ENCODE measurements at regions not wholly inside any gene's neighbourhood (a gene's known extent, or its start where the extent isn't known, plus 50 kb on each side); places are given as distances from the start of the nearest gene placed in this dataset.

DNA sequence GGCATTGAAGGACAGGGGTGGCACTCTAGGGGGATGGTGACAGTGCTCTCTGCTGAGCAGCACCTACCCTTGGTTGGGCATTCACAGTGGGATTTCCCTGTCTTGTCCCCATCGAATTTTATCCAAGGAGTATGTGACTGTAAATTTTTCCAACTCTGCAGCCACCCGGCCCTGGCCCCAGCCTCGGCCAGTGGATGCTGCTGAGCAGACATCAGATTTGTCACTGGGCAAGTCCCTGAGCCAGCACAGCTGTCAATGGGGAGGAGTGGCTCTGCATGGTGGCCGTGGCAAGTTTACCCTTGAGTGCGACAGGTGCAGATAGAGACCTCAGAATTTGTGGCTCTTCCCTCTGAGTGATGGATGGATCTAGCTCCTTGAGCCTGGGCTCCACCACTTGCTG, 240.2 kb upstream of the CSF3R start:
- FAIRE-seq (no peak), DNase-seq (ENCODE audit: low spot score in 2 of 2) (no peak)

DNA sequence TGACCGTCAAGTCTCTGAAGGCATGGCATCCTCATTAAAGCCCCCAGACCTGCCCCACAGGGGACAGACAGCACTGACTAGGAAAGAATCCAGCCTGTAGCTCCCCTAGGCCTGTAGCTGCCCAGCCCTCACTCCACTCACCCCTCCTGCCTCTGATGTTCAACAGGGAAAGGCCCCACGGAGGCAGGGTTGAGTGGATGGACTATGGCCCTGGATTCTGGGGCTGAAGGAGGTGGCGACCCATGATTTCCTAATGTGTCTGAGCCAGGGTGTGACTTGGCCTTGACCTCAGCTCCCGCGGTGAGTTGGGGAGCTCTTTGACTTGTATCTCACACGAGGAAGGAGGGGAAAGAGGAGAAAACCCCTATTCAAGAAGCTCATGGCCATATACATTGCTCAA, 238.5 kb upstream of the CSF3R start:
- FAIRE-seq (no peak), DNase-seq (ENCODE audit: low spot score in 2 of 2) (no peak)

DNA sequence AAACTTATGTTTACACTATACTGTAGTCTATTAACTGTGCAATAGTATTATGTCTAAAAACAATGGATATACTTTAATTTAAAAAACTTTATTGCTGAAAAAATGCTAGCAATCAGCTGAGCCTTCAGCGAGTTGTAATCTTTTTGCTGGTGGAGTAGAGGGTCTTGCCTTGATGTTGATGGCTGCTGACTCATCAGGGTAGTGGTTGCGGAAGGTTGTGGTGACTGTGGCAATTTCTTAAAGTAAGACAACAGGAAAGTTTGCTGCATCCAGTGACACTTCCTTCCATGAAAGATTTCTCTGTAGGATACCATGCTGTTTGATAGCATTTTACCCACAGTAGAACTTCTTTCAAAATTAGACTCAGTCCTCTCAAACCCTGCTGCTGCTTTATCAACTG, 234.7 kb upstream of the CSF3R start:
- no peak for DNase-seq (ENCODE audit: low spot score in 2 of 2)
- FAIRE-seq: no peak

DNA sequence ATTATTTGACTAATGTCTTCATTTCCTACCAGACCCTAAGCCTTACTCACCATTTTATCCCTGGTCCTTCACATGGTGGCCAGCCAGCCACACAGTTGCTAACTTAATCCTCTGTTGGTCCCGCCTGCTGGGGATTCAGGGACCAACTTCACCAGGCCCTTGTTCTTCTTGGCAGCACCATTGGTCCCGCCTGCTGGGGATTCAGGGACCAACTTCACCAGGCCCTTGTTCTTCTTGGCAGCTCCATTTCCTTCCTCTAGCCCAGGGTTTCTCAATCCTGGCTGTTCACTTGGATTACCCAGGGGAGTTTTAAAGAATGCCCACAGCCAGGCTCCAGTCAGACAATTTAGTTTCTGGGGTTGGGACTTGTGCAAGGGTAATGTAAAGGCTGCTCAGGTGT, 233.1 kb upstream of the CSF3R start:
- no peak for FAIRE-seq
- no peak for DNase-seq (ENCODE audit: low spot score in 2 of 2)

- no peak for DNase-seq (ENCODE audit: low spot score in 2 of 2)
- FAIRE-seq: no peak
Measured at GRCh38 chr1:36714301-36714700, 231.6 kb upstream of the CSF3R start.

DNA sequence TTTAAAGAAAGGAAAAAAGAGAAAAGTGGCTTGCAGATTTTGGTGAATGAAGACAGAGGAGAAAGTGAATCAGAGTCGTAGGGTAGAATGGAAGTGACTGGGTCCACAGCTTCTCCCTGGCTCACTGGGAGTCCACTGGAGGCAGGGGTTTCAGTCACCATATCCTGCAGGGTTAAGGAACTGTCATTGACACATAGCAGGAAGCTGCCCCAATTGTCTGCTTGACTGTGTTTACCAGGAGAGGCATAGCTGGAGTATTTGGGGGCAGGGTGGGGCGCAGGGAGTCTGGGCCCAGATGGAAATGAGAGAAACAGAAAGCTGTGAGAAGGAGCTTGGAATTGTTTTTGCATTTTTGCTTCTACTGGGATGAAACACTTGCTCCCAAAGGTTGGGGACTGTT, 228.8 kb upstream of the CSF3R start:
- DNase-seq (ENCODE audit: low spot score in 2 of 2): no peak
- no peak for FAIRE-seq

DNA sequence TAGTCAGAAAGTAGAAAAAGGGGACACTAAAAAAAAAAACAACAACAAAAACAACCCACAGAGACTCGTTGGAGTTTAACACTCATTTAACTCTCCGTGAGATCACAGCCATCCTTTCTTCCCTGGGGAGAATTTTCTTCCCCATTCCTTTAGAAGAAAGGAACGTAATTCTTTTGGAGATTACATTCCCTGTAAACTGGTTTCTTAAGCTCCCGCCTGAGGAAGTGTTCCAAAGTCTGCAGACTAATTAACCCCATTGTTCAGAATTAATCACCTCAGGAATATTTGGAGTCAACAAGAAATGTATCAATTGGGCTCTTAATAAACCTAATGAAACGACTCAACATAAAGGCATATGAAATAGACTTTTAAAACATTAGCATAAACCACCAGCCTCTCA, 228.2 kb upstream of the CSF3R start:
- no peak for DNase-seq (ENCODE audit: low spot score in 2 of 2)

DNA sequence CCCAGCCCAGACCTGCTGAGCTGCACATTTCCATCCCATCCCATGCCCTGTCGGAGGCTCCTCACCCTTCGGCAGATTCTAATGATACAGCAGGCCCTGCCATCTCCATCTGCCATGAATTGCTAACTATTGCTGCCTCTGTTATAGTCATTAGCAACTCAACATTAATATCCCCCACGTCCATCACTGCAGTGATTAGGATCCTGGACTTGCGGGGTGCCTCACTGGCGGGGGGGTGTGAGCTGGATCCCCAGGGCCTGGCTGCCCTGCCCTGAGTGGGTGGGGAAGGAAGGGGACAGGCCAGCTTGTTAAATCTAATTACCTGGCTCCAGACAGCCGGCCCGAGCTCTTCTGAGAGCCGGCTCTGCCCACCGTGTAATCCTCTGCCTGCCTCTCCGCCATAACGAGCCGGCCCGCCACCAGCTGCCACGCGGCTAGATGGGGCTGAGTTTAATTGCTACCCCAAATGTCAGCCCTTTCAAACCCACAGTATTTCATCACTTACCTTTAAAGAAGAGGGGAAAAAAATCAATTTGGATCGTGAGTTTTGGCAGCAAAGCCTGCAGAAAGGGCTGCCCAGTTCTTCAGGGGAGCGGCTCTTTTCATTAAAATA, 227.3 kb upstream of the CSF3R start:
- DNase-seq (ENCODE audit: low spot score in 2 of 2) (no peak), FAIRE-seq (no peak)

More for the DNA sequence above, 228.2 kb upstream of the CSF3R start:
- no peak for FAIRE-seq

- FAIRE-seq (no peak), DNase-seq (ENCODE audit: low spot score in 2 of 2) (no peak)
Measured at GRCh38 chr1:36708587-36708986, 225.9 kb upstream of the CSF3R start.

- no peak for FAIRE-seq
- DNase-seq (ENCODE audit: low spot score in 2 of 2): no peak
Measured at GRCh38 chr1:36707221-36707620, 224.5 kb upstream of the CSF3R start.

- FAIRE-seq: no peak
- DNase-seq (ENCODE audit: low spot score in 2 of 2): peak in 1 of 2 donors; percentile 34
Measured at GRCh38 chr1:36706416-36706815, 223.7 kb upstream of the CSF3R start.

- no peak for DNase-seq (ENCODE audit: low spot score in 2 of 2)
- FAIRE-seq: no peak
Measured at GRCh38 chr1:36705629-36706028, 222.9 kb upstream of the CSF3R start.

- FAIRE-seq (no peak), DNase-seq (ENCODE audit: low spot score in 2 of 2) (peak; percentile 65 to 80)
Measured at GRCh38 chr1:36703526-36704208, 221.0 kb upstream of the CSF3R start.

GRCh38 chr1:36702963-36703362, 220.2 kb upstream of the CSF3R start:
- no peak for FAIRE-seq

DNA sequence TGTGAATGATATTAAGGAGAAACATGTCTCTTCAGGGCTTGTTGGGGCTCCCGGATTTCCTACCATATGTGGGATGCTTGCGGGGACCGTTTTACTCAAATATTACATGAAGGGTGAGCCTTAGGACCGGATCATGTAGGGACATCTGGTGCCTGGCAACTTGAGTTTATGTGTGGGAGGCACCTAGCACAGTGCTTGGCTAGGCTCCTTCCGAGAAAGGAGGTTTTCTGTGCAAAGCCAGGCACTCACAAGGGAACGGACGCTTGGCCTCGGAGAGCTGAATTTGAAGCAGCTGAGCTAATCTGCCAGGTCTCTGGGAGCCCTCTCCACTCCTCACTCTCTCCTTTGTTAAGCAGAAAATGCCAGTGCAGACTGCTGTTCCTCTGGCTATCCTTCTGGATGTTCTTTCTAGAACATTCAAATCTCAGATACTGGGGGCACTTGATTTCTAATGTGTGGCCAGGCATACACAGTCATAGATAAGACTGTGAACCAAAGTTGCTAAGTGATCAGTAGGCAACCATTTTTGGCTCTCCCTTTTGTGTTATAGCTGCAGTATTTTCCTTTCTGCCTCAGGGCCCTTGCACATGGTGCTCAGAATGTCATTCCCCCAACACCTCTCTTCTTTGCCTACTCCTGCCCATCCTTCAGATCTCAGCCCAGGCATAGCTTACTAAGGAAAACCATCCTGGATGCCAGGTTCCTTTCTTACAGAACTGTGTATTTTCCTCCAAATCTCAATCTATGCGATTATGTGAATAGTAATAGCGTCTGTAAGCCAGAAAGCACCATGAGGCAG, 216.6 kb upstream of the CSF3R start:
- FAIRE-seq: no peak

More at GRCh38 chr1:36702963-36703362, 220.2 kb upstream of the CSF3R start:
- no peak for DNase-seq (ENCODE audit: low spot score in 2 of 2)

GRCh38 chr1:36697836-36698605, 215.3 kb upstream of the CSF3R start:
- FAIRE-seq: no peak
- DNase-seq (ENCODE audit: low spot score in 2 of 2): no peak

More for the DNA sequence above, 216.6 kb upstream of the CSF3R start:
- DNase-seq (ENCODE audit: low spot score in 2 of 2): no peak

DNA sequence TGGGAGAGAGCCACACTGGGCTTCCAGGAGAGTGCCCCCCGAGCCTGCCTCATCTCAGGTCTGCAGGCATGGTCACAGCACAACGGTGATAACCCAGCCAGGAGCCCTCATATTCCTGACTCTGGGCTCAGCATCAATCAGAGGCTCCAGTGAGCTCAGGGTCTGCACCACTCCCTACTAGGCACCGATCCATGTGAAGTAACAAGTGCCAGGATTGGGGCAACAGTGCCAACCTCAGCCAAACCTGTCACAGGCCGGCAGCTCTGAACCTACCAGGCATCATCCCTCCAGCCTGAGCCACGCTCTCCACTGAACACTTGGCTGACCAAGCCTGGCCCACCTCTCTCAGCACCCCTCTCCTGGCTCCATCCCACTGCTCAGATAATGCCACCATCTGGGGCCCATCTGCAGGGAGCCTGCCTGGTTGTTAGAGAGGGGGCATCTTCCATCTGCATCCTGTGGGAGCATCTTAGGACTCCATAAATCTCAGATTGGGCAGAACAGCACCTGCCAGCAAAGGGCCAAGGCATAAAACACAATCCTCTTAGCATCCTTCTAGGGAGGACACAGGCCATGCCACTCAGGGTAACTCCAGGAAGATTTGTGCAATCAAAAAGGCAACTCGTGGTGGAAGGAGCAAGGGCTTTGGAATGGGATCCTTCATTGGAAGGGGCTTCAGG, 213.7 kb upstream of the CSF3R start:
- no peak for FAIRE-seq
- DNase-seq (ENCODE audit: low spot score in 2 of 2): no peak

DNA sequence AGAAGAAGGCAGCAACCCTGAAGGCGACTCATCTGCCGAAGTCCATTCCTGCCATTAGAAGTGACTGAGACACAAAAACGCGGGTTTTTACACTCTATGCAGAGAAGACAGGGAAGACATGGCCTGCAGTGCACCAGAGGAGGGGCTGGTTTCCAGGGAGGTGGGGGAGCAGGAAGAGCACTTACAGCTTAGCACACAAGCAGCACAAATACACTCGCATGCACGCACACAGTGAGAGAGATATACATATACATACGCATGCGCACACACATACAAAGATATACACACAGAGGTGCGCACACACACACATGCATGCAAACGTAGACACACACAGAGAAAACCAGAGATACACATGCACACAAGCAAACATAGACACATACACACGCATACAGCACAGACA, 210.9 kb upstream of the CSF3R start:
- DNase-seq (ENCODE audit: low spot score in 2 of 2): no peak

DNA sequence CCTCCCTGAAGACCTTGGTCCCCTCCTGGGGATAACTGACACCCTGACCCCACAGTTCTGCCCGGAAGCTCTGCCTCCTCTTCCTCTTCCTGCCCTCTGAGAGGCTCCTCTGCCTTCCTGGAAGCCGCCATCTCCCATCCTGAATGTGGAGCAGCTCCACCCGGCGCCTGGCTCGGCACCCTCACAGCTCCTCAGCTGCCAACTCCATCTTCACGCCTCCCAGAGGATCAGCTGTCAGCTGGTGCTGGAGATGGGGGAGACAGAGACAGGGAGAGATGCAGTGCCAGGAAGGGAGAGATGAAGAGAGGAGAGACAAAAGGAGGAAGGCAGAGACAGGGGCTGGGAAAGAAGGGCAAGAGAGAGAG, 210.4 kb upstream of the CSF3R start:
- FAIRE-seq (no peak), DNase-seq (ENCODE audit: low spot score in 2 of 2) (no peak)

More for the DNA sequence above, 210.9 kb upstream of the CSF3R start:
- FAIRE-seq: no peak

- no peak for DNase-seq (ENCODE audit: low spot score in 2 of 2)
- FAIRE-seq: no peak
Measured at GRCh38 chr1:36692465-36693160, 209.9 kb upstream of the CSF3R start.

All from frontal cortex (tissue), 3 donors.